ENCODE measurements at regions not wholly inside any gene's neighbourhood (a gene's known extent, or its start where the extent isn't known, plus 50 kb on each side); places are given as distances from the start of the nearest gene placed in this dataset.
A peak's percentile ranks its signal among the peaks of the same experiment; 100 is the strongest.

GRCh38 chr11:134592391-134592990 is 180.4 kb upstream of the B3GAT1 start:
- ATAC-seq (peak; percentile 77; the same call in 1 of the 2 replicates), DNase-seq (ENCODE audit: low read depth, low spot score) (peak; percentile 25)
- Histone ChIP-seq H3K9me3 (ENCODE audit: control insufficient read depth, insufficient read depth, low read depth, low read length) (no peaks in the 10 kb centered on the region), H3K27me3 (ENCODE audit: control insufficient read depth, insufficient read depth, low read length) (peaks cover 2% of the 10 kb centered on the region; the same call in 1 of the 2 replicates), H3K27ac (ENCODE audit: low read length) (no peak overlapping the region), H3K36me3 (ENCODE audit: control insufficient read depth, insufficient read depth, low read length) (no peaks in the 10 kb centered on the region), H3K4me1 (ENCODE audit: control insufficient read depth, insufficient read depth, low read length) (no peaks in the 10 kb centered on the region), H3K4me3 (ENCODE audit: low read depth in 2 of 2, low read length in 2 of 2) (no peak overlapping the region)
- intact Hi-C loops (cut with micrococcal nuclease; ENCODE audit: unreplicated experiment) (no loop called here), in situ Hi-C loops (cut with HindIII; ENCODE audit: low pct_unique_long_range_greater_than_20kb, low sequenced_read_pairs) (no loop called here)
- ChIA-PET CTCF (no interaction called here), POLR2A (no interaction called here)
- no peak for TF ChIP-seq REST (IDR thresholded peaks at IDR 0.05; ENCODE audit: insufficient read depth in 1 of 2, low read depth in 2 of 2, low read length in 1 of 2)
- no peak for TF ChIP-seq SIN3A (IDR thresholded peaks at IDR 0.05; ENCODE audit: borderline replicate concordance, insufficient read depth, low read depth, low read length)
- peak; percentile 80 for TF ChIP-seq CTCF (IDR thresholded peaks at IDR 0.05)
- TF ChIP-seq POLR2AphosphoS5 (IDR thresholded peaks at IDR 0.05; ENCODE audit: low read depth, low read length) = no peak
- no peak for TF ChIP-seq TCF7L2 (IDR thresholded peaks at IDR 0.05; ENCODE audit: low read depth, low read length)
- BruUV-seq (replicated peaks) = no TSS peak

- H3K4me3 ChIP-seq (ENCODE audit: low read depth in 2 of 2, low read length in 2 of 2) = no peak overlapping the region
- POLR2A ChIA-PET = no interaction called here
- TF ChIP-seq TCF7L2 (IDR thresholded peaks at IDR 0.05; ENCODE audit: low read depth, low read length) (no peak), SIN3A (IDR thresholded peaks at IDR 0.05; ENCODE audit: borderline replicate concordance, insufficient read depth, low read depth, low read length) (no peak), POLR2AphosphoS5 (IDR thresholded peaks at IDR 0.05; ENCODE audit: low read depth, low read length) (no peak), CTCF (IDR thresholded peaks at IDR 0.05) (no peak), REST (IDR thresholded peaks at IDR 0.05; ENCODE audit: insufficient read depth in 1 of 2, low read depth in 2 of 2, low read length in 1 of 2) (no peak)
- H3K27ac ChIP-seq (ENCODE audit: low read length) = no peak overlapping the region
- intact Hi-C loops (cut with micrococcal nuclease; ENCODE audit: unreplicated experiment) = no loop called here
- BruUV-seq (replicated peaks) = no TSS peak
- peaks cover 2% of the 10 kb centered on the region; the same call in 1 of the 2 replicates for H3K27me3 ChIP-seq (ENCODE audit: control insufficient read depth, insufficient read depth, low read length)
- no peaks in the 10 kb centered on the region for H3K9me3 ChIP-seq (ENCODE audit: control insufficient read depth, insufficient read depth, low read depth, low read length)
- H3K4me1 ChIP-seq (ENCODE audit: control insufficient read depth, insufficient read depth, low read length) = no peaks in the 10 kb centered on the region
- in situ Hi-C loops (cut with HindIII; ENCODE audit: low pct_unique_long_range_greater_than_20kb, low sequenced_read_pairs) = no loop called here
- no peaks in the 10 kb centered on the region for H3K36me3 ChIP-seq (ENCODE audit: control insufficient read depth, insufficient read depth, low read length)
- CTCF ChIA-PET = no interaction called here
- DNase-seq (ENCODE audit: low read depth, low spot score) = no peak
- no peak for ATAC-seq
These were observed 179.3 kb upstream of the B3GAT1 start for GRCh38 chr11:134591338-134591737.

All from Panc1 (cell line).